Fibroblast of the aortic adventitia (primary cell): ENCODE measurements at regions not wholly inside any gene's neighbourhood (a gene's known extent, or its start where the extent isn't known, plus 50 kb on each side); places are given as distances from the start of the nearest gene placed in this dataset.

ENCODE experiments used
- DNase-seq: peaks from one replicate; pipeline ENCODE4 v3.0.0-alpha.2; 2010; ENCODE audit warnings: low read depth
- H3K4me3 ChIP-seq: 2 replicates; pipeline ENCODE4 v1.5.1; 2011; ENCODE audit warnings: low read depth, mild to moderate bottlenecking, control low read depth, low read length, moderate library complexity
- CTCF ChIP-seq: IDR thresholded peaks from 2 replicates; pipeline ENCODE4 v1.5.1; 2011; ENCODE audit warnings: mild to moderate bottlenecking, low read length, control low read depth, inconsistent platforms; ENCODE audit not compliant: insufficient read depth

- no peak overlapping the region for H3K4me3 ChIP-seq
- peak; percentile 24 for TF ChIP-seq CTCF
- peak; percentile 72 for DNase-seq
Measured at GRCh38 chr5:92559781-92560180, 1021.2 kb downstream of the NR2F1-AS1 start.

GRCh38 chr5:92559331-92559730 lies 1021.7 kb downstream of the NR2F1-AS1 start:
- TF ChIP-seq CTCF = no peak
- no peak for DNase-seq
- no peak overlapping the region for H3K4me3 ChIP-seq

- H3K4me3 ChIP-seq = no peak overlapping the region
- DNase-seq = no peak
- TF ChIP-seq CTCF = no peak
Measured at GRCh38 chr5:92556747-92557146, 1024.3 kb downstream of the NR2F1-AS1 start.

GRCh38 chr5:92554447-92555085 lies 1026.5 kb downstream of the NR2F1-AS1 start:
- TF ChIP-seq CTCF = no peak
- H3K4me3 ChIP-seq = no peak overlapping the region
- DNase-seq = no peak

- TF ChIP-seq CTCF = no peak
- DNase-seq = no peak
- H3K4me3 ChIP-seq = no peak overlapping the region
Measured at GRCh38 chr5:92553326-92553725, 1027.7 kb downstream of the NR2F1-AS1 start.

- TF ChIP-seq CTCF = no peak
- peak; percentile 98 for DNase-seq
- H3K4me3 ChIP-seq = no peak overlapping the region
Measured at GRCh38 chr5:92552206-92553160, 1028.5 kb downstream of the NR2F1-AS1 start.
